ENCODE measurements at regions not wholly inside any gene's neighbourhood (a gene's known extent, or its start where the extent isn't known, plus 50 kb on each side); places are given as distances from the start of the nearest gene placed in this dataset.

DNA sequence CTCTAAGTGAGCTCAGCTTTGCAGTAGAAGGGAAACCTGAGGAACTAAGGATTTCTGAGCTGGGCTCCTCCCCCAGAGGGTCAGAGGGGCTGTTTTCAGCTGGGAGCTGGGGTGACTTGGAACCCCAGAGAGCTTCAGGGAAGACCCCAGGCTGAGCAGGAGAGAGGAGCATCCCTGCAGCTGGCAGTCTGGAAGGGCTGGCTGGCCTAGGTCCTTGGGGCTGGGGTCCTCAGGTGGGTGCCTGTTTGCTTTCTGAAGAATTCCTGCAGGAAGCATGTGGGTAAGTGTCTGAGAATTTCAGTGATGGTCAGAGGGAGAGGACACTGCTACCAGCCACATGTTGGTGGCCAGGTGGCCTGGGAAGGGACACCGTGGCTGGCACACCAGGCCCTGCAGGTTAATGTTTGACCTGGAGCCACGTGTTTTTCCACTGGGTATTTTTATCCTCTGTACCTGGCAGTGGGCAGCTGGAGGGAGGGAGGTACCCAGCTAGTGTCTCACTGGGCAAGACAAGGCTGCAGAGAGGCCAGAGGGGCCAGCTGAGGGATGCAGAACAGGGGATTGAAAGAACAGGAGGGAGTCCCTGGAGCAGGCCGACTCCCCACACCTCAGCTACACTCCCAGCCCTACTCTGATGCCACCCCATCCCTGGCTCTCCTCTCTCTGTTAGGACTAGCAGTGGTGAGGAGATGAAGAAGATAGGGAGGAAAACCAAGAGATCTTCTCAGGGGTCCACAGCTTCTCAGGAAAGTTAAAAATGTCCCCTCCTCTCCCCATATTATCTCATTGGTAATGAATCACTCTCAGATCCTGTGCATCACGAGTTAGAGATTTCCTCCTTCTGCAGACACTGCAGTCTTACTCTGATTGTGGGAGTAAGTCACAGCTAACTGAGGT lies 143.6 kb downstream of the VEGFA start:
- peak; percentile 57 for TF ChIP-seq PKNOX1 (IDR thresholded peaks at IDR 0.05)
- no peak for TF ChIP-seq PML (IDR thresholded peaks at IDR 0.05; ENCODE audit: low read length)
- TF ChIP-seq BCL6 (CRISPR knock-in tag; IDR thresholded peaks at IDR 0.05): no peak
- TF ChIP-seq KLF10 (CRISPR knock-in tag; IDR thresholded peaks at IDR 0.05): no peak
- TF ChIP-seq CTCF (IDR thresholded peaks at IDR 0.05 in 2 of 3, conservative IDR thresholded peaks at IDR 0.05 in 1 of 3; ENCODE audit: insufficient read depth in 2 of 3, low read depth in 1 of 3, low read length in 3 of 3): no peak
- TF ChIP-seq ZBTB33 (CRISPR knock-in tag; IDR thresholded peaks at IDR 0.05): no peak
- TF ChIP-seq MCM5 (IDR thresholded peaks at IDR 0.05; ENCODE audit: low read depth): no peak
- no peak for TF ChIP-seq MBD2 (IDR thresholded peaks at IDR 0.05; ENCODE audit: borderline replicate concordance, low read depth)
- TF ChIP-seq, protein P1, sequence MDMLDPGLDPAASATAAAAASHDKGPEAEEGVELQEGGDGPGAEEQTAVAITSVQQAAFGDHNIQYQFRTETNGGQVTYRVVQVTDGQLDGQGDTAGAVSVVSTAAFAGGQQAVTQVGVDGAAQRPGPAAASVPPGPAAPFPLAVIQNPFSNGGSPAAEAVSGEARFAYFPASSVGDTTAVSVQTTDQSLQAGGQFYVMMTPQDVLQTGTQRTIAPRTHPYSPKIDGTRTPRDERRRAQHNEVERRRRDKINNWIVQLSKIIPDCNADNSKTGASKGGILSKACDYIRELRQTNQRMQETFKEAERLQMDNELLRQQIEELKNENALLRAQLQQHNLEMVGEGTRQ (CRISPR knock-in tag; IDR thresholded peaks at IDR 0.05): no peak
- TF ChIP-seq ERF (CRISPR knock-in tag; IDR thresholded peaks at IDR 0.05): no peak

All from K562 (cell line).